Endothelial cell of umbilical vein (primary cell): ENCODE measurements at regions not wholly inside any gene's neighbourhood (a gene's known extent, or its start where the extent isn't known, plus 50 kb on each side); places are given as distances from the start of the nearest gene placed in this dataset.

ENCODE experiments used
- BruUV-seq: library from RNA; stranded (reverse); fragments of 400-500 nt; replicated peaks from 2 replicates; lab custom pipeline; 2021; lab: Mats Ljungman, UMichigan
- CTCF ChIA-PET: fragments of 300-600, 350-600 bp; sonication (Branson Sonifier 250); formaldehyde crosslinking; loops from one replicate; lab custom pipeline; 2021; ENCODE audit warnings: antibody characterized with exemption, inconsistent platforms; lab: Charles Lee
- POLR2A ChIA-PET: fragments of 300-600, 350-600 bp; sonication (Branson Sonifier 250); formaldehyde crosslinking; loops from one replicate; lab custom pipeline; 2021; ENCODE audit warnings: antibody characterized with exemption, inconsistent platforms; lab: Charles Lee
- DNase-seq: peaks from one replicate; pipeline ENCODE4 v3.0.0-alpha.2; 2011; ENCODE audit warnings: low read depth, low spot score
- FAIRE-seq: peaks from 2 replicates; lab custom pipeline; 2011; peaks lifted over from hg19 to GRCh38; lab: Jason Lieb, UNC
- H2AFZ ChIP-seq: 2 replicates; pipeline ENCODE4 v1.6.0; 2012; ENCODE audit warnings: low read depth, low read length, control low read depth, inconsistent platforms
- H3K27ac ChIP-seq: 2 replicates; pipeline ENCODE4 v1.5.1; 2011; ENCODE audit warnings: low read depth, mild to moderate bottlenecking, control low read depth, low read length, moderate library complexity; ENCODE audit not compliant: insufficient read depth
- H3K27me3 ChIP-seq, 2 experiments: 2 replicates each; pipeline versions ENCODE4 v1.6.0 to v1.6.1; 2011; ENCODE audit warnings: low read length in 2 of 2, mixed read lengths in 1 of 2; ENCODE audit not compliant: control insufficient read depth in 2 of 2, insufficient read depth in 2 of 2
- H3K36me3 ChIP-seq, 2 experiments: 2 replicates in 1 of 2; 3 replicates in 1 of 2; pipeline ENCODE4 v1.5.1; 2011; ENCODE audit warnings: low read length in 2 of 2, mild to moderate bottlenecking in 1 of 2, moderate library complexity in 1 of 2; ENCODE audit not compliant: control insufficient read depth in 2 of 2, insufficient read depth in 2 of 2; ENCODE audit errors: extremely low read depth in 1 of 2
- H3K4me1 ChIP-seq: 3 replicates; pipeline ENCODE4 v1.5.1; 2011; ENCODE audit warnings: mild to moderate bottlenecking, low read length; ENCODE audit not compliant: control insufficient read depth, insufficient read depth; ENCODE audit errors: extremely low read depth
- H3K4me2 ChIP-seq: 2 replicates; pipeline ENCODE4 v1.6.1; 2011; ENCODE audit warnings: low read length, control low read depth, mixed read lengths; ENCODE audit not compliant: insufficient read depth
- H3K4me3 ChIP-seq, 3 experiments: fragments of 200-600 bp in 1 of 3; sonication (generic), shearing (Covaris generic) in 1 of 3; replicated peaks in 1 of 3; 2 replicates each; pipeline ENCODE4 v1.5.1; 2011 to 2016; ENCODE audit warnings: control low read depth in 3 of 3, low read length in 3 of 3, mild to moderate bottlenecking in 2 of 3, inconsistent platforms in 1 of 3, low read depth in 1 of 3, moderate library complexity in 1 of 3; ENCODE audit not compliant: insufficient read depth in 1 of 3
- H3K79me2 ChIP-seq: 2 replicates; pipeline ENCODE4 v1.6.0; 2012; ENCODE audit warnings: low read length, inconsistent platforms; ENCODE audit not compliant: control insufficient read depth, insufficient read depth
- H3K9ac ChIP-seq: replicated peaks from 2 replicates; pipeline ENCODE3; 2011; ENCODE audit warnings: low read length, control low read depth; ENCODE audit not compliant: insufficient read depth; ENCODE audit errors: extremely low read depth
- H3K9me1 ChIP-seq: replicated peaks from 3 replicates; pipeline ENCODE4 v1.6.0; 2011; ENCODE audit warnings: mild to moderate bottlenecking, low read length; ENCODE audit not compliant: control insufficient read depth, insufficient read depth; ENCODE audit errors: extremely low read depth
- H3K9me3 ChIP-seq: replicated peaks from 2 replicates; pipeline ENCODE4 v1.5.1; 2012; ENCODE audit warnings: low read length, inconsistent platforms; ENCODE audit not compliant: control insufficient read depth, insufficient read depth
- H4K20me1 ChIP-seq: replicated peaks from 2 replicates; pipeline ENCODE3; 2011; ENCODE audit warnings: mild to moderate bottlenecking, low read length; ENCODE audit not compliant: control insufficient read depth, insufficient read depth; ENCODE audit errors: extremely low read depth
- EZH2 ChIP-seq: IDR thresholded peaks from 2 replicates; pipeline ENCODE4 v1.6.1; 2012; ENCODE audit warnings: borderline replicate concordance, low read depth, mild to moderate bottlenecking, moderate library complexity, low read length, inconsistent platforms; ENCODE audit not compliant: severe bottlenecking
- FOS ChIP-seq: IDR thresholded peaks from 2 replicates; pipeline ENCODE4 v1.6.1; 2011; ENCODE audit warnings: mild to moderate bottlenecking, low read length, moderate library complexity, borderline replicate concordance; ENCODE audit not compliant: insufficient read depth
- GATA2 ChIP-seq: IDR thresholded peaks from 2 replicates; pipeline ENCODE4 v1.7.0; 2011; ENCODE audit warnings: low read depth, mild to moderate bottlenecking, moderate library complexity, mixed read lengths, low read length; ENCODE audit not compliant: insufficient read length, insufficient read depth
- JUN ChIP-seq: IDR thresholded peaks from 2 replicates; pipeline ENCODE4 v1.6.1; 2011; ENCODE audit warnings: borderline replicate concordance, low read depth; ENCODE audit not compliant: insufficient read length, insufficient read depth
- MYC ChIP-seq: IDR thresholded peaks from one replicate; pipeline ENCODE4 v1.6.1; 2011; ENCODE audit warnings: mild to moderate bottlenecking, low read depth, low read length
- POLR2A ChIP-seq: IDR thresholded peaks from 2 replicates; pipeline ENCODE4 v1.6.1; 2012; ENCODE audit warnings: low read depth, mild to moderate bottlenecking, control low read depth, low read length
- POLR2AphosphoS5 ChIP-seq: IDR thresholded peaks from 2 replicates; pipeline ENCODE4 v1.6.1; 2012; ENCODE audit warnings: low read depth, mild to moderate bottlenecking, control low read depth, low read length, moderate library complexity; ENCODE audit not compliant: insufficient read depth
- dilution Hi-C: fragments of 300-500 bp; cut with MboI; formaldehyde crosslinking; loops from one replicate; pipeline ENCODE4 v1.15.0; 2019; ENCODE audit warnings: low sequenced_read_pairs; ENCODE audit not compliant: extremely low pct_ligation_motif_present
- intact Hi-C: fragments of 100-400 bp; cut with micrococcal nuclease; formaldehyde crosslinking; loops from one replicate; pipeline ENCODE4 v1.10.0; 2022
- TF ChIP-seq, protein P1 (sequence below), 2 donors: IDR thresholded peaks; 1 replicate in 1 of 2; 2 replicates in 1 of 2; pipeline ENCODE4 v1.5.1; 2011; ENCODE audit warnings: low read length in 2 of 2, mild to moderate bottlenecking in 2 of 2, moderate library complexity in 2 of 2, control low read depth in 1 of 2, inconsistent platforms in 1 of 2, low read depth in 1 of 2; ENCODE audit not compliant: insufficient read depth in 1 of 2; ENCODE audit errors: extremely low read depth in 1 of 2
- TF ChIP-seq, protein P2 (sequence below): IDR thresholded peaks from 2 replicates; pipeline ENCODE4 v1.6.1; 2011; ENCODE audit not compliant: insufficient read depth, insufficient read length

DNA sequence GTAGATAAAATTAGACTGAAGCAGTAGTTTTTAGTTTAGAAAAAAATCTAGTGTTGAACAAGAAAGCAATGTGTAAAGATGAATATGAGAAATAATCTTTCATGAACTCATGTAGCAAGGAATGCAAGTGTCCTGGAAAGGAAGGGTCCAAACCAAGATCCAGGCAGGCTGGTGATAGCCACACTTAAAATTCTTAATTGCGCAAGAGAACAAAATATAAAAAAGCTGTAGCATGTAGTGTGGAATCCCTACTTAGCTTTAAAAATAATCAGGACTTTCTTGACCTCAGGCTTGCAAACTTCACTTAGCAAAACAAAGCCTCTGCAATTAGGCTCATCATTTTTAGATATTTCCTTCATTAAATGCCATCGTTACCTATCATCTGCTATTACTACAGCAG lies 2186.1 kb upstream of the RAG2 start:
- no TSS peak for BruUV-seq
- H4K20me1 ChIP-seq: no peaks in the 10 kb centered on the region
- no peak overlapping the region for H3K9ac ChIP-seq
- H3K4me1 ChIP-seq: no peaks in the 10 kb centered on the region
- H3K4me3 ChIP-seq: no peak overlapping the region
- intact Hi-C loops (no loop called here), dilution Hi-C loops (no loop called here)
- ChIA-PET CTCF (no interaction called here), POLR2A (no interaction called here)
- H3K4me2 ChIP-seq: no peak overlapping the region
- H3K27me3 ChIP-seq: no peaks in the 10 kb centered on the region
- no peak overlapping the region for H2AFZ ChIP-seq
- FAIRE-seq (no peak), DNase-seq (no peak)
- H3K9me1 ChIP-seq: no peaks in the 10 kb centered on the region
- no peaks in the 10 kb centered on the region for H3K79me2 ChIP-seq
- H3K27ac ChIP-seq: no peak overlapping the region
- no peaks in the 10 kb centered on the region for H3K36me3 ChIP-seq
- no peaks in the 10 kb centered on the region for H3K9me3 ChIP-seq
- TF ChIP-seq, protein P1, sequence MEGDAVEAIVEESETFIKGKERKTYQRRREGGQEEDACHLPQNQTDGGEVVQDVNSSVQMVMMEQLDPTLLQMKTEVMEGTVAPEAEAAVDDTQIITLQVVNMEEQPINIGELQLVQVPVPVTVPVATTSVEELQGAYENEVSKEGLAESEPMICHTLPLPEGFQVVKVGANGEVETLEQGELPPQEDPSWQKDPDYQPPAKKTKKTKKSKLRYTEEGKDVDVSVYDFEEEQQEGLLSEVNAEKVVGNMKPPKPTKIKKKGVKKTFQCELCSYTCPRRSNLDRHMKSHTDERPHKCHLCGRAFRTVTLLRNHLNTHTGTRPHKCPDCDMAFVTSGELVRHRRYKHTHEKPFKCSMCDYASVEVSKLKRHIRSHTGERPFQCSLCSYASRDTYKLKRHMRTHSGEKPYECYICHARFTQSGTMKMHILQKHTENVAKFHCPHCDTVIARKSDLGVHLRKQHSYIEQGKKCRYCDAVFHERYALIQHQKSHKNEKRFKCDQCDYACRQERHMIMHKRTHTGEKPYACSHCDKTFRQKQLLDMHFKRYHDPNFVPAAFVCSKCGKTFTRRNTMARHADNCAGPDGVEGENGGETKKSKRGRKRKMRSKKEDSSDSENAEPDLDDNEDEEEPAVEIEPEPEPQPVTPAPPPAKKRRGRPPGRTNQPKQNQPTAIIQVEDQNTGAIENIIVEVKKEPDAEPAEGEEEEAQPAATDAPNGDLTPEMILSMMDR (IDR thresholded peaks at IDR 0.05; ENCODE audit: extremely low read depth in 1 of 2, insufficient read depth in 1 of 2, low read depth in 1 of 2, low read length in 2 of 2): no peak

DNA sequence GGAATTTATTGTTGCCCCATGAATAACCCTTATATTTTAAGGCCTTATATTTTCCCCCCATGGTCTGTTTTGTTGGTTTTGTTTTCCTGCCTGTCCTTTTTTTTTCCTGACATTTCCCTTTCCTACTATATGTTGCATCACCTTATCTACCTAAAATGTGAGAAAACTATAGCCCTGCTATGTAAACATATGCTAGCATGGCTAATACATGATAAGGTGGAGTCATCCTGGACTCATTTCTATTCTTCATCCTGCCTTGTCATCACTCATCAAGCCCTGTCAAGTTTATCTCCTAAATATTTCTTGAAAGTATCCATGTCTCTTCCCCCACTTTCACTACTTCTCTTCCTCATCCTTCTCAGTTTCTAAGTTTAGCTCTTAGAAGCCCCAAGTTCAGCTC lies 2168.8 kb upstream of the RAG2 start:
- dilution Hi-C loops (no loop called here), intact Hi-C loops (no loop called here)
- Histone ChIP-seq H3K9me3 (peaks cover 8% of the 10 kb centered on the region), H3K36me3 (no peaks in the 10 kb centered on the region), H3K27me3 (no peaks in the 10 kb centered on the region), H3K4me1 (no peaks in the 10 kb centered on the region), H3K4me3 (no peak overlapping the region), H3K9me1 (no peaks in the 10 kb centered on the region), H3K4me2 (no peak overlapping the region), H2AFZ (no peak overlapping the region), H3K9ac (no peak overlapping the region), H3K27ac (no peak overlapping the region), H4K20me1 (no peaks in the 10 kb centered on the region), H3K79me2 (no peaks in the 10 kb centered on the region)
- no TSS peak for BruUV-seq
- FAIRE-seq (no peak), DNase-seq (no peak)
- no peak for TF ChIP-seq POLR2AphosphoS5
- no peak for TF ChIP-seq EZH2
- TF ChIP-seq, protein P1 (IDR thresholded peaks at IDR 0.05; ENCODE audit: extremely low read depth in 1 of 2, insufficient read depth in 1 of 2, low read depth in 1 of 2, low read length in 2 of 2): no peak
- TF ChIP-seq JUN: no peak
- TF ChIP-seq MYC: no peak
- TF ChIP-seq FOS: no peak
- TF ChIP-seq, protein P2, sequence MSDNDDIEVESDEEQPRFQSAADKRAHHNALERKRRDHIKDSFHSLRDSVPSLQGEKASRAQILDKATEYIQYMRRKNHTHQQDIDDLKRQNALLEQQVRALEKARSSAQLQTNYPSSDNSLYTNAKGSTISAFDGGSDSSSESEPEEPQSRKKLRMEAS: no peak
- no peak for TF ChIP-seq POLR2A
- TF ChIP-seq GATA2: no peak
- POLR2A ChIA-PET: no interaction called here
- CTCF ChIA-PET: no interaction called here
